ENCODE measurements at regions not wholly inside any gene's neighbourhood (a gene's known extent, or its start where the extent isn't known, plus 50 kb on each side); places are given as distances from the start of the nearest gene placed in this dataset.

DNA sequence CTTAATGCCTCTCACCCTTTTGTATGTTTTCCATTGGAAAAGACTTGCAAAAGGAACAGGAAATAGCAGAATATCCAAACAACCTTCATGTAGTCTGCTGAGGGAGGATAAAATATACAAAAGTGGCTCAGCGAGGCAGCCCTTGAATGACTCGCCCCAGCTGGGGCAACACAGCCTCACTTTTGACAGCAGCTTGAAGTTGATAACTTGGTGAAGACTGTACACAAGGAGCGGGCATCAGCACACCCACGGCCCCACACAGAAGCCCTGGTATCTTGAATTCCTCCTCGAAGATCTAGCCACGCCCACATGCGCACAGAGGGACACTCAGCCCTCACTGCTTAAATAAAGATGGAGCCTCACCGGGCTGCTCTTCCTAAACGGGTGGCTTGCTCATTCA, 161.0 kb downstream of the IRS1 start:
- no peaks in the 10 kb centered on the region for H3F3A ChIP-seq (ENCODE audit: insufficient read depth)
- no peak for TF ChIP-seq EZH2phosphoT487 (conservative IDR thresholded peaks at IDR 0.05; ENCODE audit: low read length)
- TF ChIP-seq, protein P1, sequence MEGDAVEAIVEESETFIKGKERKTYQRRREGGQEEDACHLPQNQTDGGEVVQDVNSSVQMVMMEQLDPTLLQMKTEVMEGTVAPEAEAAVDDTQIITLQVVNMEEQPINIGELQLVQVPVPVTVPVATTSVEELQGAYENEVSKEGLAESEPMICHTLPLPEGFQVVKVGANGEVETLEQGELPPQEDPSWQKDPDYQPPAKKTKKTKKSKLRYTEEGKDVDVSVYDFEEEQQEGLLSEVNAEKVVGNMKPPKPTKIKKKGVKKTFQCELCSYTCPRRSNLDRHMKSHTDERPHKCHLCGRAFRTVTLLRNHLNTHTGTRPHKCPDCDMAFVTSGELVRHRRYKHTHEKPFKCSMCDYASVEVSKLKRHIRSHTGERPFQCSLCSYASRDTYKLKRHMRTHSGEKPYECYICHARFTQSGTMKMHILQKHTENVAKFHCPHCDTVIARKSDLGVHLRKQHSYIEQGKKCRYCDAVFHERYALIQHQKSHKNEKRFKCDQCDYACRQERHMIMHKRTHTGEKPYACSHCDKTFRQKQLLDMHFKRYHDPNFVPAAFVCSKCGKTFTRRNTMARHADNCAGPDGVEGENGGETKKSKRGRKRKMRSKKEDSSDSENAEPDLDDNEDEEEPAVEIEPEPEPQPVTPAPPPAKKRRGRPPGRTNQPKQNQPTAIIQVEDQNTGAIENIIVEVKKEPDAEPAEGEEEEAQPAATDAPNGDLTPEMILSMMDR (IDR thresholded peaks at IDR 0.05; ENCODE audit: insufficient read depth, low read length, poor library complexity, severe bottlenecking), result no peak
- H3K9me3 ChIP-seq (ENCODE audit: insufficient read depth, low read length), result no peaks in the 10 kb centered on the region
- H3K9me2 ChIP-seq (replicated peaks; ENCODE audit: insufficient read depth, low read length), result no peaks in the 10 kb centered on the region
- no peak overlapping the region for H3K9ac ChIP-seq (ENCODE audit: low read length)
- H3K36me3 ChIP-seq (ENCODE audit: low read length), result no peaks in the 10 kb centered on the region
- H3K27me3 ChIP-seq (ENCODE audit: low read length), result no peaks in the 10 kb centered on the region
- no peak overlapping the region for H3K4me2 ChIP-seq (ENCODE audit: low read depth, low read length, poor library complexity, severe bottlenecking)
- H2AFZ ChIP-seq (ENCODE audit: low read depth, low read length, severe bottlenecking), result no peak overlapping the region
- H3K27ac ChIP-seq (ENCODE audit: low read depth, low read length), result no peak overlapping the region
- H3K4me3 ChIP-seq (ENCODE audit: insufficient read depth, low read length, poor library complexity, severe bottlenecking), result no peak overlapping the region
- H4K20me1 ChIP-seq (ENCODE audit: low read depth, low read length), result no peaks in the 10 kb centered on the region
- no peaks in the 10 kb centered on the region for H3K79me2 ChIP-seq (ENCODE audit: insufficient read depth, low read length)

DNA sequence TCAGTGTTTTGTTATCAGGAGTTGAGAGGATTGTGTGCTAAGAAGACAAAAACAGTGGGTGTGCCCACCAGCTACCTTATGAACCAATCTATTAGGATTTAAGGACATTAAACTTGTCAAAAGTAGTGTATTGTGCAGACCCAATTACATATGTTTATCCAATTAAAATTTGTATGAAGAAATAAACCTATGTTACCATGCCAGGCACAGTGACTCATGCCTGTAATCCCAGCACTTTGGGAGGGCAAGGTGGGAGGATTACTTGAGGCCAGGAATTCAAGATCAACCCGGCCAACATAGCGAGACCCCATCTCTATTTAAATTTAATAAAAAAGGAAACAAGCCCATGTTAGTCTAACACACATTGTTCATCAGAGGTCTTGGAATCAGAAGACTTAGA, 162.2 kb downstream of the IRS1 start:
- H3K79me2 ChIP-seq (ENCODE audit: insufficient read depth, low read length), result no peaks in the 10 kb centered on the region
- no peaks in the 10 kb centered on the region for H3K9me2 ChIP-seq (replicated peaks; ENCODE audit: insufficient read depth, low read length)
- no peak overlapping the region for H3K9ac ChIP-seq (ENCODE audit: low read length)
- no peaks in the 10 kb centered on the region for H3K27me3 ChIP-seq (ENCODE audit: low read length)
- H3K27ac ChIP-seq (ENCODE audit: low read depth, low read length), result no peak overlapping the region
- H3F3A ChIP-seq (ENCODE audit: insufficient read depth), result no peaks in the 10 kb centered on the region
- H3K4me2 ChIP-seq (ENCODE audit: low read depth, low read length, poor library complexity, severe bottlenecking), result no peak overlapping the region
- TF ChIP-seq EZH2phosphoT487 (conservative IDR thresholded peaks at IDR 0.05; ENCODE audit: low read length), result no peak
- TF ChIP-seq, protein P1 (IDR thresholded peaks at IDR 0.05; ENCODE audit: insufficient read depth, low read length, poor library complexity, severe bottlenecking), result no peak
- H3K4me3 ChIP-seq (ENCODE audit: insufficient read depth, low read length, poor library complexity, severe bottlenecking), result no peak overlapping the region
- no peaks in the 10 kb centered on the region for H3K9me3 ChIP-seq (ENCODE audit: insufficient read depth, low read length)
- H3K36me3 ChIP-seq (ENCODE audit: low read length), result no peaks in the 10 kb centered on the region
- no peak overlapping the region for H2AFZ ChIP-seq (ENCODE audit: low read depth, low read length, severe bottlenecking)
- no peaks in the 10 kb centered on the region for H4K20me1 ChIP-seq (ENCODE audit: low read depth, low read length)

DNA sequence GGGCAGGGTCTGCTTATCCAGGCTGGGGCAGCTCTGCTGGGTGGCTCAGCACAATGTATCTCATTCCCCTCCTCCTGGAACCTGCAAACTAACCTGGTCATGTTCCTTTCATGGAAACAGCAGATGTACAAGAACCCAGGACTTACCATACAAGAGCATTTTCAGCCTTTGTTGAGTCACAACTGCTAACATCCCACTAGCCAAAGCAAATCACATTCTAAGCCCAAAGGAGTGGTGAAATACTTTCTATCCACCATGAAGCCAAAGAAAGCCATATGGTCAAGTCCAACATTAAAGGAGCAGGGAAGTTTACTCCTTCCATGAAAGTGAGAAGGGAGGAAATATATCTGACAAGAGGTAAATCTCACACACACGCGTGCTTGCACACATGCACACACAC, 163.0 kb downstream of the IRS1 start:
- no peak overlapping the region for H2AFZ ChIP-seq (ENCODE audit: low read depth, low read length, severe bottlenecking)
- H3K9me2 ChIP-seq (replicated peaks; ENCODE audit: insufficient read depth, low read length), result no peaks in the 10 kb centered on the region
- H3K79me2 ChIP-seq (ENCODE audit: insufficient read depth, low read length), result no peaks in the 10 kb centered on the region
- H3K4me3 ChIP-seq (ENCODE audit: insufficient read depth, low read length, poor library complexity, severe bottlenecking), result no peak overlapping the region
- H3F3A ChIP-seq (ENCODE audit: insufficient read depth), result no peaks in the 10 kb centered on the region
- no peaks in the 10 kb centered on the region for H3K36me3 ChIP-seq (ENCODE audit: low read length)
- no peak overlapping the region for H3K9ac ChIP-seq (ENCODE audit: low read length)
- H3K27ac ChIP-seq (ENCODE audit: low read depth, low read length), result no peak overlapping the region
- no peak for TF ChIP-seq EZH2phosphoT487 (conservative IDR thresholded peaks at IDR 0.05; ENCODE audit: low read length)
- TF ChIP-seq, protein P1 (IDR thresholded peaks at IDR 0.05; ENCODE audit: insufficient read depth, low read length, poor library complexity, severe bottlenecking), result no peak
- H3K9me3 ChIP-seq (ENCODE audit: insufficient read depth, low read length), result no peaks in the 10 kb centered on the region
- no peaks in the 10 kb centered on the region for H4K20me1 ChIP-seq (ENCODE audit: low read depth, low read length)
- no peaks in the 10 kb centered on the region for H3K27me3 ChIP-seq (ENCODE audit: low read length)
- no peak overlapping the region for H3K4me2 ChIP-seq (ENCODE audit: low read depth, low read length, poor library complexity, severe bottlenecking)
